HG02973 (cell line): ENCODE measurements at regions not wholly inside any gene's neighbourhood (a gene's known extent, or its start where the extent isn't known, plus 50 kb on each side); places are given as distances from the start of the nearest gene placed in this dataset.

Experiments
- ATAC-seq: cut with Tn5 transposase; IDR thresholded peaks from one replicate; pipeline ENCODE4 v1.9.1; 2021; ENCODE audit warnings: moderate library complexity; ENCODE audit not compliant: unreplicated experiment

DNA sequence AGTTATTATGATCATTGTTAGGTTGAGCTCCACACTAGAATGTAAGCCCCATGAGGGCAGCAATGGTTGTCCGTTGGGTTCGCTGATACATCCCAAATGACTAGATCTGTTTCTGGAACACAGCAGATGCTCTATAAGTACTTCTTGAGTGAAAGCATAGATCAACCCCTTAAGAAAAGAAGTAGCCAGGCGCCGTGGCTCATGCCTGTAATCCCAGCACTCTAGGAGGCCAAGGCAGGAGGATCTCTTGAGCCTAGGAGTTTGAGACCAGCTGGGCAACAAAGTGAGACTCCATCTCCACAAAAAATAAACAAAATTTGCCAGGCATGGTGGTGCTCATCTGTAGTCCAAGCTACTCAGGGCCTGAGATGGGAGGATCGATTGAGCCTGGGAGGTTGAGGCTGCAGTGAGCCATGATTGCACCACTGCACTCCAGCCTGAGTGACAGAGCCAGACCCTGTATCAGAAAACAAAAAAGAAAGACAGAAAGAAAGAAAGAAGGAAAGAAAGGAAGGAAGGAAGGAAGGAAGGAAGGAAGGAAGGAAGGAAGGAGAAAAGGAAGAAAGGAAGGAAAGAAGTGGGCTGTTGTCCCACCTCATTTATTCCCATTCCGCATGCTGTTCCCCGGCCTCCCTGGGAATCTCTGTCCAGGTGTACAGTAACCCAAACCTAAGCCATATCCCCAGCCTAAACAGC is 54.4 kb upstream of the RPL38 start:
- no peak for ATAC-seq

- no peak for ATAC-seq
Measured at GRCh38 chr17:74149597-74150427, 53.7 kb upstream of the RPL38 start.

- ATAC-seq = no peak
Measured at GRCh38 chr17:74150428-74151025, 53.0 kb upstream of the RPL38 start.

DNA sequence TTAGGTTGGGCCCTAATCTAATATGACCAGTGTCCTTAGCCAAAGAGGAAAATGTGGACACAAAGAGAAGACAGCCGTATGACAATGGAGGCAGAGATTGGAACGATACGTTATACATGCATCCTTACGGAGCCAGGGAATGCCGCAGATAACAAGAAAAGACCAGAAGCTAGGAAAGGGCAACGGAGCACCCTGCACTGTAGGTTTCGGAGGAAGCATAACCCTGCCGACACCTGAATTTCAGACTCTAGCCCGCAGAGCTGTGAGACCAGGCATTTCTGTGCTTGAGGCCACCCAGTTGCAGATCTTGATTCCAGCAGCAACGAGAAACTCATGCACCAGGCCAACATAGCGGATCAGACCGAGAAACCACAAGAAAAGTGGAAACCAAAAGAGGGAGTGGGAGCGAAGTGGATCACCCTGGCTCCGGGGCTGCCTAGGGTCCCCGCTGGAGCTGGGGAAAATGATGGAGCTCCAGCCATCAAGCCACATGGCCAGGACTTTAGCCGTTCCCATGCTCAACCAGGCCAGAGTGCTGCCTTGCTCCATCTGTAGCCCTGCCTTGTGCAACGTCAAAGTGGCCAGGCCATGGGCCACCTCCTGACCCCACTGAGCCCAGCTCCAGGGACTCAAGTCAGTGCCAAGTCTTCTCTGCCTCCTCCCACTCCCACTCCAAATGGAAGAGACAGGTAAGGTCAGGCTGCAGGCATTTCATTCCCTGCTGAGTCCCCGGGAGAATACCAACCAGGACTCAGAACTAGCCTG is 51.7 kb upstream of the RPL38 start:
- ATAC-seq = no peak

DNA sequence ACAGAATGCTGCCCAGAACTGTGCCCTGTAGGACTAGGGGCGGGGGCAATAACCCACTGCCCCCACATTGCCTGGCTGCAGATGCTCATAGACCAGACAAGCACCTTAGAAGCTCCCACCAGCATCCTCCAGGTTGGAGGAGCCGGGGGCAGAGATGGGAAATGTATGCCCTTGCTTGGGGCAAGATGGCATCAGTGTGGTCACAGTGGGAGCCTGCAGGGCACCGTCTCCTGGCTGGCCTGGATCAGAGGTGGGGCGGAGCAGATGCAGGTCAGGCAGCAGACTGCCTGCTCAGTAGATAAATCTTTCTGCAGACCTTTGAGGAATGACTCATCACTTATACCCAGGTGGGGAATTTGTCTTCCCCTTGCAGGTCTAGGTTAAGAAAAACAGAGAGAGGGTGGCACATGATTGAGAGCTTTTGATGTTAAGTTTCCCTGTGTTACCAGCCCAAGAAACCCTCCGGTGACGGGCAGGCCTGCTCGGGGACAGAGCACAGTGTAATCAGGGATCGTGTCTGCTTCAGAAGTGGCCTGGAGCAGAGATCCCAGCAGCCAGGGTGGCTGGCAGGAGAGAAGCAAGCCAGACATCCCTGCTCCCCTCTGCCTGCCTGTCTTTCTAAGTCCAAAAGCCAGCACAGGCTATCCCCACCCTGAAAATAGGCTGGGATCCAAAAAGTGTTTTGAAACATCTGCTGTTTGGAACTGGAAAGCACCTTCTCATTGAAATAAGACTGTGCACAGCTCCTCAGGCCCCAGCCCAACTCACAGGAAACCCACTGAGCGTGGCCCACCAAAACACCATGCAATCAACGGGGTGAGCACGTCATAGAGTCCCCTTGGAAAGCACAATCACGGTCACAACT is 50.7 kb upstream of the RPL38 start:
- no peak for ATAC-seq

- no peak for ATAC-seq
Measured at GRCh38 chr17:74153456-74153810, 50.0 kb upstream of the RPL38 start.
